ENCODE measurements at regions not wholly inside any gene's neighbourhood (a gene's known extent, or its start where the extent isn't known, plus 50 kb on each side); places are given as distances from the start of the nearest gene placed in this dataset.

DNA sequence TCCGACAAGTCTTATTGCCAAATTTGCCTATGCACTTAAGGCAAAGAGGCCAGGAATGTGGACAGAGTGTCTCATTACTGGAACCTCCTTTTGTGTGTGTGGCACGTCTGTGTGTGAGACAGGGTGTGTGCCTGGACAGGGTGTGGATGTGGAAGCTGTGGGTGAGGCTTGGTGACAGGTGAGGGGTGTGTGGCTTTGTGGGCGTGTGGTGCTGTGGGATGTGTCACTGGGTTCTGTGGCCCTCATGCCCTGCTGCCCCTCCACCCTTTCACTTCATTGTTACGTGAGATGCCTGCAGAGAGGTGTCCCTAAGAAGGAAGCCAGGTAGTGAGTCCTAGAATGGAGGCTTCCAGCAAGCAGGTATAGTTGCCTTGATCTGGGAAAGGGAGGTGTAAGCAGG lies 244.0 kb upstream of the CHRNA7 start:
- no peak for ATAC-seq (ENCODE audit: insufficient number of reproducible peaks, low FRiP score, low read depth)
- H3K27me3 ChIP-seq (replicated peaks; ENCODE audit: insufficient read depth): no peaks in the 10 kb centered on the region
- TF ChIP-seq, protein P1, sequence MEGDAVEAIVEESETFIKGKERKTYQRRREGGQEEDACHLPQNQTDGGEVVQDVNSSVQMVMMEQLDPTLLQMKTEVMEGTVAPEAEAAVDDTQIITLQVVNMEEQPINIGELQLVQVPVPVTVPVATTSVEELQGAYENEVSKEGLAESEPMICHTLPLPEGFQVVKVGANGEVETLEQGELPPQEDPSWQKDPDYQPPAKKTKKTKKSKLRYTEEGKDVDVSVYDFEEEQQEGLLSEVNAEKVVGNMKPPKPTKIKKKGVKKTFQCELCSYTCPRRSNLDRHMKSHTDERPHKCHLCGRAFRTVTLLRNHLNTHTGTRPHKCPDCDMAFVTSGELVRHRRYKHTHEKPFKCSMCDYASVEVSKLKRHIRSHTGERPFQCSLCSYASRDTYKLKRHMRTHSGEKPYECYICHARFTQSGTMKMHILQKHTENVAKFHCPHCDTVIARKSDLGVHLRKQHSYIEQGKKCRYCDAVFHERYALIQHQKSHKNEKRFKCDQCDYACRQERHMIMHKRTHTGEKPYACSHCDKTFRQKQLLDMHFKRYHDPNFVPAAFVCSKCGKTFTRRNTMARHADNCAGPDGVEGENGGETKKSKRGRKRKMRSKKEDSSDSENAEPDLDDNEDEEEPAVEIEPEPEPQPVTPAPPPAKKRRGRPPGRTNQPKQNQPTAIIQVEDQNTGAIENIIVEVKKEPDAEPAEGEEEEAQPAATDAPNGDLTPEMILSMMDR (IDR thresholded peaks at IDR 0.05): no peak

DNA sequence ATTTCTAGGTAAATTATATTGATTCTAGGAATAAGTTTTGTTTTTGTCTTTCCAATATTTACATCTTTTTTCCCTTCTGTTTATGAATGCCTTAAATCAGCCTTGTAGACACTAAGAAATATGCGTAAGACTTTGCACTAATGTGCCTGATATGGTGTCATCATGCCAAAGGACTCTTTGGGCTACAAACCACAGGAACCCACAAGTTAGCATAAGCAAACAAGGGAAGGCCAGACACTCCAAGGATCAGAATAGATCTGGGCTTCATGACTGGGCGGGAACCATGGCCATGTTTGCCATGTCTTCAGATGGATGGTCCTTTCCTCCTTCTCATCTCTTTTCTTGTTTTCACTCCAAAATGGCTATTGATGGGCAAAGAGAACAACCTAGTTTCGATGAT lies 242.2 kb upstream of the CHRNA7 start:
- Histone ChIP-seq H3K36me3 (no peaks in the 10 kb centered on the region), H3K27ac (no peak overlapping the region), H3K9me3 (no peaks in the 10 kb centered on the region), H3K4me3 (no peak overlapping the region), H3K27me3 (replicated peaks; ENCODE audit: insufficient read depth) (no peaks in the 10 kb centered on the region), H3K4me1 (ENCODE audit: control insufficient read depth in 1 of 2, low read depth in 2 of 2) (no peaks in the 10 kb centered on the region)
- DNase-seq (ENCODE audit: low spot score): no peak
- no peak for ATAC-seq (ENCODE audit: insufficient number of reproducible peaks, low FRiP score, low read depth)
- TF ChIP-seq, protein P1 (IDR thresholded peaks at IDR 0.05): no peak

More for the DNA sequence above, 244.0 kb upstream of the CHRNA7 start:
- Histone ChIP-seq H3K4me3 (no peak overlapping the region), H3K4me1 (ENCODE audit: control insufficient read depth in 1 of 2, low read depth in 2 of 2) (no peaks in the 10 kb centered on the region), H3K36me3 (no peaks in the 10 kb centered on the region), H3K9me3 (no peaks in the 10 kb centered on the region), H3K27ac (no peak overlapping the region)
- no peak for DNase-seq (ENCODE audit: low spot score)

DNA sequence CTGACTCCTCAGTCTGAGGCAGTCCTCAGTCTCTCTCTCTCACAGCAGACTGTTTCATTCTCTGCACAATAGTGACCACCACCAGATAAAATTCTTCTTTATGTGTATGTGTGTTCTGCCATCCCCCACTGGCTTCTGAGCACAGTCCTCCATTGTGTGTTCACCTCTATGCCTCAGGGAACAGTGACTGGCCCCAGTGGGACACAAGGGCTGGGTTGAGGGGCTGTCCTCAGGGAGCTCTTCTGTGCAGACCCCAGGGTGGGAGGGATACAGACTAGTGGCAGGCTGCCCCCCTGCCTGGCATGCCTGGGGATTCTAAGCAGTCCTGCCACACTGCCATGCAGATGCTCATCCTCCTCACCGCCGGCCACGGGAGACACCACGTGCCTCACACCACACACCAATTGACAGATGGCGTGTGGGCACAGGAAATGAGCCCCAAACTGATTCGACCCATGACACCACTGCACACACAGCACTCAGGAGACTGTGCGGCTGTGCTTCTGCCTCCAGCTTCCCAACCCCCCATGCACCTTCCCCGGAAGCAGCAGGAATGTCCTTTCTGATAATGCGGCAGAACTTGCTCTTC lies 237.6 kb upstream of the CHRNA7 start:
- Histone ChIP-seq H3K4me3 (no peak overlapping the region), H3K4me1 (ENCODE audit: control insufficient read depth in 1 of 2, low read depth in 2 of 2) (no peaks in the 10 kb centered on the region), H3K9me3 (no peaks in the 10 kb centered on the region), H3K27me3 (replicated peaks; ENCODE audit: insufficient read depth) (no peaks in the 10 kb centered on the region), H3K36me3 (no peaks in the 10 kb centered on the region), H3K27ac (no peak overlapping the region)
- TF ChIP-seq, protein P1 (IDR thresholded peaks at IDR 0.05): no peak
- DNase-seq (ENCODE audit: low spot score) (no peak), ATAC-seq (ENCODE audit: insufficient number of reproducible peaks, low FRiP score, low read depth) (no peak)

DNA sequence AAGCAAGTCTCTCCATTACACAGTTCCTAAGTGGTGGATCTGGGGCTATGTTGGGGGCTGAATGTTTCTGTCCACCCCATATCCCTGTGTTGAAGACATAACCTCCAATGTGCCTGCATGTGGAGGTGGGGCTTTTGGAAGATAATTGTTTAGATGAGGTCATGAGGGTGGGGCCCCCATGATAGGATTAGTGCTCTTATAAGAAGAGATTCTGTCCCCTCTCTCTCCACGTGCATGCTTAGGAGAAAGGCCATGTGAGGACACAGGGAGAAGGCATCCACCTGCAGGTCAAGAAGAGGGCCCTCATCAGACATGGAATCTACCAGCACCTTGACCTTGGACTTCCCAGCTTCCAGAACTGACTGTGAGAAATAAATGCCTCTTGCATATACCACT lies 231.0 kb upstream of the CHRNA7 start:
- ATAC-seq (ENCODE audit: insufficient number of reproducible peaks, low FRiP score, low read depth) (no peak), DNase-seq (ENCODE audit: low spot score) (no peak)
- Histone ChIP-seq H3K36me3 (no peaks in the 10 kb centered on the region), H3K27me3 (replicated peaks; ENCODE audit: insufficient read depth) (no peaks in the 10 kb centered on the region), H3K4me1 (ENCODE audit: control insufficient read depth in 1 of 2, low read depth in 2 of 2) (peaks cover 0 to 3% of the 10 kb centered on the region in 2 donors), H3K27ac (no peak overlapping the region), H3K9me3 (no peaks in the 10 kb centered on the region), H3K4me3 (no peak overlapping the region)
- TF ChIP-seq, protein P1 (IDR thresholded peaks at IDR 0.05): no peak

DNA sequence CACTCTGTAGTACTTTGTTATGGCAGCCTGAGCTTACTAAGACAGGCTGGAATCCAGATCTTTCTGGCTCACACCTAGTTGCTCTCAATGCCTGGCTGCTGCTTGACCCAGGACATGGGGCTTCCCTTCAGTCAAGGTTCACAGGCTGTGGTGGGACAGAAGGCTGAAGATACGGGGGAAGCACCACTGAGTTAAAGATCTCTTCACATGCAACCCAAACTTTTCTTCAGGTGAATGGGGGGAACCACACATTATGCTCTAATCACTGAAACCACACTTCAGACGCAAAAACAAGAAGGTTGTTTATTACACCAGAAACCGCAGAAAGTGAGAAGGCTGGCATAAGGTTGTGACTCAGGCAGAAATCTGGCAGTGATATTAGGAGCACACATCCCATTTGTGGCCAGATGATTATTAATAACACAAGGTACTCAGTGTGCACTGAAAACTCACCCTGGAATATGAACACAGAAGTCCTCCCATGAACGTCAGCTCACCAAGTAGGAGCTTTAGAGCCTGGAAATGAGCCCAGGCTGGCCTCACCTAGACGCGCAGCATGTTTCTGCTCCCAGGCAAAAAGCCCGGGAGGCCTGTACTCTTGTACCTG lies 230.5 kb upstream of the CHRNA7 start:
- DNase-seq (ENCODE audit: low spot score) (no peak), ATAC-seq (ENCODE audit: insufficient number of reproducible peaks, low FRiP score, low read depth) (no peak)
- no peaks in the 10 kb centered on the region for H3K36me3 ChIP-seq
- TF ChIP-seq, protein P1 (IDR thresholded peaks at IDR 0.05): no peak
- H3K4me3 ChIP-seq: no peak overlapping the region
- H3K4me1 ChIP-seq (ENCODE audit: control insufficient read depth in 1 of 2, low read depth in 2 of 2): peaks cover 0 to 3% of the 10 kb centered on the region in 2 donors
- H3K27ac ChIP-seq: no peak overlapping the region
- no peaks in the 10 kb centered on the region for H3K27me3 ChIP-seq (replicated peaks; ENCODE audit: insufficient read depth)
- no peaks in the 10 kb centered on the region for H3K9me3 ChIP-seq
